HFF-Myc (cell line): ENCODE measurements at regions not wholly inside any gene's neighbourhood (a gene's known extent, or its start where the extent isn't known, plus 50 kb on each side); places are given as distances from the start of the nearest gene placed in this dataset.

Experiments
- DNase-seq: peaks from one replicate; pipeline ENCODE4 v3.0.0-alpha.2; 2011; ENCODE audit warnings: low read depth; ENCODE audit errors: extremely low read depth
- H3K4me3 ChIP-seq: replicated peaks from 2 replicates; pipeline ENCODE4 v1.5.1; 2011; ENCODE audit warnings: low read depth, mild to moderate bottlenecking, control low read depth, low read length
- CTCF ChIP-seq: IDR thresholded peaks from 2 replicates; pipeline ENCODE4 v1.5.1; 2012; ENCODE audit warnings: mild to moderate bottlenecking, low read depth, low read length, control low read depth; ENCODE audit errors: missing control alignments

GRCh38 chr9:79006546-79006945 is 565.2 kb upstream of the TLE4 start:
- no peak overlapping the region for H3K4me3 ChIP-seq
- no peak for TF ChIP-seq CTCF

DNA sequence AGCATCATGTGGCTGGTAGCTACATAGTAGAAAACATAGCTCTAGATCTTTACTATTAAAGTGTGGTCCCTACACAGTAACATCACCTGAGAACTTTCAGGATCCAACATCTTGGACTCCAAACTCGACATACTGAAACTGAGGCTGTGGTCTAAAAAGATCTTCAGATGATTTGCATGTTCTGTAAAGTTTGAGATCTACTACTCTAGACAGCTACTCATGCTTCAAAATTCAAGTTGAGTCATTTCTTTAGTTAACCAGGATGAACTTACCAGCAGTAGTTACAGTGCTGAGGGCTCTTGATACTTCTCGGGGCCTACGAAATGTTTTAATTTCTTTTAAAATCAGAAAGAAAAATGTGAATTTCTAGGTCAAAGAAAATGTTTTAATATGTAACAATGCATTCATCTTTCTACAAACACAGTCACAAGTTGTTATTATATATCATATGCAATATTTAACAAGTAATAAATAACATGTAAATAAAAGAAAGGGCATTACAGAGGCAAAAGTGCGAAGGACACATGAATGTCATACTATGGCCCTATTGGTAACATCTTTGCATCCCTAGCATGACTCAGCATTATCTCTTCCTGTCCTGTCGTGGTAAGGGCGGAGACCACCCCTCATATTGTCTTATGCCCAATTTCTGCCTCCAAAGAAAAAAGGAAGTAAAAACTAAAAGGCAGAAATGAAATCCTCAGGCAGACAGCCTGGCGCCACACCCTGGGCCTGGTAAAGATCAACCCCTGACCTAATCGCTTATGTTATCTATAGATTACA is 563.9 kb upstream of the TLE4 start:
- TF ChIP-seq CTCF: no peak
- H3K4me3 ChIP-seq: no peak overlapping the region
- DNase-seq: no peak

More at GRCh38 chr9:79006546-79006945, 565.2 kb upstream of the TLE4 start:
- DNase-seq: no peak

DNA sequence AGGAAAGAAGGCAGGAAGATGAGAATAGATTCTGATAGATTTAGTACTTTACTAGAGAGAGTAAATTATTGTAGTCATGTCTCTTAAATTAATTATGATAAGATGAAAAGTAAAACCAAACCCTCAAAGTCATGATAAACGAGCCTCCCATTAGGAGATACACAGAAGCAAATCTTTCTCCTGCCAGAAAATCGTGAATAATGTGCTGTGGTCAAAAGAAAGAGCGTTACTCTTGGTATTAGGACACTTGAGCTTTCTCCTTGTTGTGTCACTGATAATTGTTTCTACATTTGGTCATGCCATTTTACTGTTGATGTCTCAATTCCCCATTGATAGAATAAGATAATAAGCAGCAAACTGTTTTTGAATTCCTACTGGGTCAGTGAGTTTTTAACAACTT is 562.8 kb upstream of the TLE4 start:
- no peak overlapping the region for H3K4me3 ChIP-seq
- TF ChIP-seq CTCF: no peak
- DNase-seq: no peak

DNA sequence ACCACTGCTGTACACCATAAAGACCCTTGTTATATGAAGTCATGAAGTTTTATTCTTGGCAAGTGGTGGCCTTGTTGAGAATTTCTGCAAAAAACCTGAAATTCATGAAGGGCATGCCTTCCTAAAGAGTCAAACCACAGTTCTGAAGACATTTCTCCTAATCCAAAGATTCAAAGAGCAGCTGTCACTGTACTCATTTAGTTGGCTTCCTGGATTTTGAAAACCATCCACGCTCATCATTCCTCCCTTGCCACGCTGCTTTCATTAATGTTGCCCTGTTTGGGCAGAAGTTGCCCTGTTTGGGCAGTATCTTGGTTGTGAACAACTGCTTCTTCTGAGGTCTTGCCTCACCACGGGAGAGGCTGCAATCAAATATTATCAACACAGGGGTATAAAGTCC is 560.3 kb upstream of the TLE4 start:
- no peak for DNase-seq
- no peak overlapping the region for H3K4me3 ChIP-seq
- no peak for TF ChIP-seq CTCF

DNA sequence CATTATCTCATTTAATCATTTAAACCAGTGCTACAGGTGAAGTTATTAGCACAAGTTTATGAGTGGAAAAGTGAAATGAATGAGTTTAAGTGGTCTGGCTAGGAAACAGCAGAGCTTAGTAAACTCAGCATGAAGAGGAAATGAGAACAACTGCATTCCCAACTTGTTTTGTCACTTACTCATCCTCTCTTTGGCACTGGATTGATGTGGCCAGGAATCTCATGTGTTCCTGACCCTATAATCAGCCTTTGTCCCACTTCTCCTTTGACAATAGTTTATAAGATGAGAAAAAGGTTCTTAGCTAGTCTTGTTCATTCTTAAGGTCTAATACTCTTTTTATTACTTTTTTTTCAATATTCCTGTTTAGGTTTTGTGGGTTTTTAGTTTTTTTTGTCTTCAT is 559.2 kb upstream of the TLE4 start:
- no peak for TF ChIP-seq CTCF
- DNase-seq: no peak
- no peak overlapping the region for H3K4me3 ChIP-seq

- peak; percentile 27 for DNase-seq
- no peak overlapping the region for H3K4me3 ChIP-seq
- no peak for TF ChIP-seq CTCF
Measured at GRCh38 chr9:79013715-79014610, 557.8 kb upstream of the TLE4 start.
